GM06990 (cell line): ENCODE measurements at regions not wholly inside any gene's neighbourhood (a gene's known extent, or its start where the extent isn't known, plus 50 kb on each side); places are given as distances from the start of the nearest gene placed in this dataset.

Source experiments
- DNase-seq: peaks from one replicate; pipeline ENCODE4 v3.0.0-alpha.2; 2011; ENCODE audit not compliant: insufficient read length; ENCODE audit errors: extremely low read depth
- H3K27me3 ChIP-seq: replicated peaks from 2 replicates; pipeline ENCODE4 v1.6.0; 2011; ENCODE audit warnings: low read length; ENCODE audit not compliant: control insufficient read depth, insufficient read depth
- H3K36me3 ChIP-seq: 2 replicates; pipeline ENCODE4 v1.5.1; 2011; ENCODE audit warnings: low read length; ENCODE audit not compliant: control insufficient read depth, insufficient read depth
- H3K4me3 ChIP-seq: replicated peaks from 2 replicates; pipeline ENCODE4 v1.5.1; 2011; ENCODE audit warnings: low read depth, mild to moderate bottlenecking, control low read depth, low read length
- TF ChIP-seq, protein P1 (sequence below): IDR thresholded peaks from 2 replicates; pipeline ENCODE4 v1.5.1; 2011; ENCODE audit warnings: low read length, control low read depth, mild to moderate bottlenecking, inconsistent platforms; ENCODE audit not compliant: insufficient read depth, poor library complexity, severe bottlenecking

DNA sequence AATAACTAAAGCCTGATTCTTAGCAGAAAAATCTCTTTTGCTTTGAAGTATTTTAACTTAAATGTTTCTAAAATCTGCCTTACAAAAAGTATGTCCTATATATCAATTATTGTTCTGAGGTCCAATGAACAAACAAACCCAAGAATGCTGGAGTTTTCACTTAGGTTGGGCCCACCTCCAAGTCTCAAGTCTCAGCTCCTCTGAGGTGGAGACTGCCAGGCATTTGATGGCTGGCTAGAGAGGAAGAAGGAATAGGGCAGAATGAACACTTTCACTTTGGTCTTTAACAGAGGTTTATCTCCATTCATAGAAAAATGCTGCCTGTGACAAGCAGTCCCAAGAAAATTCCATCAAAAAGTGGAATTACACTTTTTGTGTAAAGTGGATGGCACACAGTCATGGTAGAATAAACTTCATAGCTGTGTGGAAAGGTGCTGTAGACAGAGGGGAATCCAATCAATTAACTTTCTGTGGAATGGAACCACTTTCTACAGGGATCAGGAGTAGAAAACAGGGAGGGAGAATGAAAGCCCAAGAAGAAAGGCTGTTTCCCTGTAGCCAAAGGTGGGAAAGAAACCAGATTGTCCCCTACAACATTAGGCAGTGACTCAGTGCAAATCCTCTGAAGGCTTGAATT, 349.4 kb upstream of the RUNX1 start:
- DNase-seq: no peak
- Histone ChIP-seq H3K27me3 (no peaks in the 10 kb centered on the region; the same call in none of the 2 replicates), H3K4me3 (no peak overlapping the region), H3K36me3 (no peaks in the 10 kb centered on the region)
- TF ChIP-seq, protein P1, sequence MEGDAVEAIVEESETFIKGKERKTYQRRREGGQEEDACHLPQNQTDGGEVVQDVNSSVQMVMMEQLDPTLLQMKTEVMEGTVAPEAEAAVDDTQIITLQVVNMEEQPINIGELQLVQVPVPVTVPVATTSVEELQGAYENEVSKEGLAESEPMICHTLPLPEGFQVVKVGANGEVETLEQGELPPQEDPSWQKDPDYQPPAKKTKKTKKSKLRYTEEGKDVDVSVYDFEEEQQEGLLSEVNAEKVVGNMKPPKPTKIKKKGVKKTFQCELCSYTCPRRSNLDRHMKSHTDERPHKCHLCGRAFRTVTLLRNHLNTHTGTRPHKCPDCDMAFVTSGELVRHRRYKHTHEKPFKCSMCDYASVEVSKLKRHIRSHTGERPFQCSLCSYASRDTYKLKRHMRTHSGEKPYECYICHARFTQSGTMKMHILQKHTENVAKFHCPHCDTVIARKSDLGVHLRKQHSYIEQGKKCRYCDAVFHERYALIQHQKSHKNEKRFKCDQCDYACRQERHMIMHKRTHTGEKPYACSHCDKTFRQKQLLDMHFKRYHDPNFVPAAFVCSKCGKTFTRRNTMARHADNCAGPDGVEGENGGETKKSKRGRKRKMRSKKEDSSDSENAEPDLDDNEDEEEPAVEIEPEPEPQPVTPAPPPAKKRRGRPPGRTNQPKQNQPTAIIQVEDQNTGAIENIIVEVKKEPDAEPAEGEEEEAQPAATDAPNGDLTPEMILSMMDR: no peak

DNA sequence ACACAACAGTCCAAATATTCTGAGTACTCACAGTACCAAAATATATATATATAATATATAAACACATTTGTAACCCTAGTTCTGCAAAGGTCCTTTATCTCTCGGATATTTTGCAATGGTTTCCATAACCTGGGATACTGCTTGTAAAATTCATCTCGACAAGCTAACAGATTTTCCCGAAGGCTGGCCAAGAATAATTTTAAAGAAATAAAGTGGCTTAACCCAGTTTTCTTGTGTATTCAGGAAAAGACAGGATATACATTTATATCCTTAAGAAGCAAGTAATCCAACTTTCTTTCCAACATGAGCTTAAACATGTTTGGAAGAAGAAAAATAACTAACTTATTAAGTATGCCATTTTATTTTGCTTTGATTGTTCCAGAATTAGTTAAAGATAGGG, 348.7 kb upstream of the RUNX1 start:
- H3K27me3 ChIP-seq: no peaks in the 10 kb centered on the region; the same call in none of the 2 replicates
- DNase-seq: no peak
- no peaks in the 10 kb centered on the region for H3K36me3 ChIP-seq
- TF ChIP-seq, protein P1: no peak
- H3K4me3 ChIP-seq: no peak overlapping the region

DNA sequence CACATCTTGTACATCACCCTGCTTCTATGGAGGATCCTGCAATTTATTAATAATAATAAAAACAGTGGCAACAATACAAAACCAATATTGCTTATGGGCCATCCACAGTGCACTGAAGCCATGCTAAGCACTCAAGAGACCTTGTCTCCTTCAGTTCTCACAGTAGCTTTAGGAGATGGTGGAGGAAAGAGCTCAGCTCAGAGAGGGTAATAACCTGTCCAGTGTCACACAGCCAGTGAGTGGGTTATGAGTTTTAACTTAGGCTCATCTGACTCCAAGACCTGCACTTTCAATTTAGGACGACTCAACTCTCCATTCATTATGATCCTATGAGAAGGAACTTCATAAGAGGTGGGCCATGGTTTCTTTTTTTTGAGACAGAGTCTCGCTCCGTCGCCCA, 347.6 kb upstream of the RUNX1 start:
- TF ChIP-seq, protein P1: no peak
- H3K27me3 ChIP-seq: no peaks in the 10 kb centered on the region; the same call in none of the 2 replicates
- H3K4me3 ChIP-seq: no peak overlapping the region
- no peaks in the 10 kb centered on the region for H3K36me3 ChIP-seq
- DNase-seq: no peak

DNA sequence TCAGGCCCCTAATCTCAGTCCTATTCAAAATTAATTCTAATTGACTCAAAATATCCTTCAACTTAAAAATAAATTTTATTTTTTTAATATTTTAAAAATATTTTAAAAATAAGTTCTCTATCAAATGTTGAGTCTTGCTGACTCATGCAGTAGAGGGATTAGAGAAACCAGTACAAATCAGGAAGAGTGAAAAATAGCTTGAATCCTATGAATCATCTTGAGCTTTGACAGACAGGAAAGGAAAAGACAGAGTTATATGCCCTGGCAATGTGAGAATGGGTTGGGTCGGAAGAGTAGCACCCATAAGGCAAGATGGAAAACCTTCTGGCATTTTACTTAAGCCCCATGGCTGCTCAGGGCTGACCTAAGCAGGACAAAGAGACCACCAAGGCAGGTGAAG, 346.6 kb upstream of the RUNX1 start:
- no peak for DNase-seq
- no peaks in the 10 kb centered on the region for H3K36me3 ChIP-seq
- TF ChIP-seq, protein P1: no peak
- no peaks in the 10 kb centered on the region; the same call in 1 of the 2 replicates for H3K27me3 ChIP-seq
- no peak overlapping the region for H3K4me3 ChIP-seq

DNA sequence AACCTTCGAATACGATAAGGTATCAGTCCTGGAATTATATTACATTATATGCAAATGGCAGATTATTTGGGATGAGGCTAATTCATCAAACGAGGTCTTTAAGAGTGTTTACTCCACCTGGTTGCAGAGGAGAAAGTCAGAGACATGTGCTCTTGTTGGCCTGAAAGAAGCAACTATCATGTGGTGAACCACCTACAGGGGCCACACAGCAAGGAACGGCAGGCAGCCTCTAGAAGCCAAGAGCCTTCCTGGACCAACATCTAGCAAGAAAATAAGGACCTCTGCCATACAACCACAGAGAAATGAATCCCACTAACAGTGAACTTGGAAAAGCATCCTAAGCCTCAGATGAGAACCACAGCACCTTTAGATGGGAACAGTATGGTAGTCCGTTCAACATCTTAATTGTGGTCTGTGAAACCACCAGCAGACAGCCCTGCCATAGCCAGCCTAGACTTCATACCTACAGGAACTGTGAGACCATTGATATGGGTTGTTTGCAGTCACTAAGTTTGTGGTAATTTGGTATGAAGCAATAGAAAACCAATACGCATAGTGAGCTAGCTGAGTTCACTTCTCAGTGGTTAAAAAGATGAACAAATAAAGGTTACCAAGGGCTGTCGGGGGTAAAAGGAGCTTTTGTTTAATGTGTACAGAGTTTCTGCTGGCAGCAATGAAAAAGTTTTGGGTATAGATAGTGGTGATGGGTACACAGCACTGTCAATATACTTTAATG, 345.7 kb upstream of the RUNX1 start:
- Histone ChIP-seq H3K4me3 (no peak overlapping the region), H3K27me3 (no peaks in the 10 kb centered on the region), H3K36me3 (no peaks in the 10 kb centered on the region)
- no peak for DNase-seq
- TF ChIP-seq, protein P1: no peak
